22Rv1 (cell line): ENCODE measurements at regions not wholly inside any gene's neighbourhood (a gene's known extent, or its start where the extent isn't known, plus 50 kb on each side); places are given as distances from the start of the nearest gene placed in this dataset.

ENCODE experiments used
- CTCF ChIP-seq: fragments of 450-650 bp; IDR thresholded peaks from 2 replicates; pipeline ENCODE4 v1.5.1; 2017; ENCODE audit warnings: mild to moderate bottlenecking
- ZFX ChIP-seq: fragments of 450-650 bp; IDR thresholded peaks from 2 replicates; pipeline ENCODE4 v1.6.1; 2017; ENCODE audit warnings: antibody characterized with exemption, borderline replicate concordance

GRCh38 chr5:155935723-155936122, 391.2 kb upstream of the SGCD start:
- TF ChIP-seq CTCF (no peak), ZFX (no peak)
